ENCODE measurements at regions not wholly inside any gene's neighbourhood (a gene's known extent, or its start where the extent isn't known, plus 50 kb on each side); places are given as distances from the start of the nearest gene placed in this dataset.

- no peak for TF ChIP-seq CTCF (conservative IDR thresholded peaks at IDR 0.05 in 1 of 2, IDR thresholded peaks at IDR 0.05 in 1 of 2; ENCODE audit: extremely low read depth in 1 of 2, insufficient read depth in 1 of 2, low read depth in 1 of 2, low read length in 2 of 2)
- TF ChIP-seq EZH2 (IDR thresholded peaks at IDR 0.05; ENCODE audit: borderline replicate concordance, low read length): no peak
Observed at GRCh38 chr3:96069065-96069464, 745.3 kb upstream of the EPHA6 start.

Measured in mammary epithelial cell (primary cell).